22Rv1 (cell line): ENCODE measurements at regions not wholly inside any gene's neighbourhood (a gene's known extent, or its start where the extent isn't known, plus 50 kb on each side); places are given as distances from the start of the nearest gene placed in this dataset.

ENCODE experiments used
- H3K27ac ChIP-seq: fragments of 450-650 bp; 2 replicates; pipeline ENCODE4 v1.5.1; 2017
- ZFX ChIP-seq: fragments of 450-650 bp; IDR thresholded peaks from 2 replicates; pipeline ENCODE4 v1.6.1; 2017; ENCODE audit warnings: antibody characterized with exemption, borderline replicate concordance
- TF ChIP-seq, protein P1 (sequence below): fragments of 450-650 bp; IDR thresholded peaks from 2 replicates; pipeline ENCODE4 v1.5.1; 2017; ENCODE audit warnings: mild to moderate bottlenecking

DNA sequence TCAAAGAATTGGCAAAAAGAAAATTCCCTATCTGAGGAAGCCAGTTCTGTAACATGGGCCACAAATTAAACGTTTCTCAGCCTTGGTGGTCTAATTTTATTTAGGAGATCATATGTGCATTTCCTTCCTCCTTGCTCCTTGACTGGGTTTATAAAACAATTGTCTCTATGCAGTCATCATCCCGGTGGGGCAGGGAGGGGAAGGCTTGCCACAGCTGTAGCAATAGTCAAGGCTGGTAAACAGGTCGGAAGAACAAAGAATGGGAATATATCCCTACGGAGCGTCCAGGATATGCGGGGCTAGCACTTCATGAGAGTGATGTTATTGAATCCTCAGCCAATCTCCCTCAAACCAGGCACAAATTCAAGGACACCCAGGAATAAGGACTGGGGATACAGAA lies 143.8 kb downstream of the RNF152 start:
- TF ChIP-seq ZFX: no peak
- TF ChIP-seq, protein P1, sequence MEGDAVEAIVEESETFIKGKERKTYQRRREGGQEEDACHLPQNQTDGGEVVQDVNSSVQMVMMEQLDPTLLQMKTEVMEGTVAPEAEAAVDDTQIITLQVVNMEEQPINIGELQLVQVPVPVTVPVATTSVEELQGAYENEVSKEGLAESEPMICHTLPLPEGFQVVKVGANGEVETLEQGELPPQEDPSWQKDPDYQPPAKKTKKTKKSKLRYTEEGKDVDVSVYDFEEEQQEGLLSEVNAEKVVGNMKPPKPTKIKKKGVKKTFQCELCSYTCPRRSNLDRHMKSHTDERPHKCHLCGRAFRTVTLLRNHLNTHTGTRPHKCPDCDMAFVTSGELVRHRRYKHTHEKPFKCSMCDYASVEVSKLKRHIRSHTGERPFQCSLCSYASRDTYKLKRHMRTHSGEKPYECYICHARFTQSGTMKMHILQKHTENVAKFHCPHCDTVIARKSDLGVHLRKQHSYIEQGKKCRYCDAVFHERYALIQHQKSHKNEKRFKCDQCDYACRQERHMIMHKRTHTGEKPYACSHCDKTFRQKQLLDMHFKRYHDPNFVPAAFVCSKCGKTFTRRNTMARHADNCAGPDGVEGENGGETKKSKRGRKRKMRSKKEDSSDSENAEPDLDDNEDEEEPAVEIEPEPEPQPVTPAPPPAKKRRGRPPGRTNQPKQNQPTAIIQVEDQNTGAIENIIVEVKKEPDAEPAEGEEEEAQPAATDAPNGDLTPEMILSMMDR: no peak
- no peak overlapping the region for H3K27ac ChIP-seq

DNA sequence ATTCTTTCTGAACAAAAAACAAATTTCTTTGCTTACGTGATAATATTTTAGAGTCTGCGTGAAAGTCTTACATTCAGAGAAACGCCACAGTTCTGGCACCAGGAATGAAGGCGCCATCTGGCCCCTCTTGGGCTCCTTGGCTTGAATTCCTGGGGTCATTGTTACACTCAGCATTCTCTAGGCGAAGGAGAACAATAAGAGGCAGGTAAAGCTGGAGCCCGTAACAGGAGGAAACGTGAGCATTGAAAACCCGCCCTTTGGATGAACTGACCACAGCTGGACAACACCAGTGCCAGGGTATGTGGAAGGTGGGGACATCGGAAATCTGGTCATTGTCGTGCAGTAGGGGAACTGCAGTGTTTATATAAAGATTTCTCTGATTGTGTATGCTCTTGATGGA lies 144.8 kb downstream of the RNF152 start:
- no peak overlapping the region for H3K27ac ChIP-seq
- TF ChIP-seq, protein P1: no peak
- TF ChIP-seq ZFX: no peak

DNA sequence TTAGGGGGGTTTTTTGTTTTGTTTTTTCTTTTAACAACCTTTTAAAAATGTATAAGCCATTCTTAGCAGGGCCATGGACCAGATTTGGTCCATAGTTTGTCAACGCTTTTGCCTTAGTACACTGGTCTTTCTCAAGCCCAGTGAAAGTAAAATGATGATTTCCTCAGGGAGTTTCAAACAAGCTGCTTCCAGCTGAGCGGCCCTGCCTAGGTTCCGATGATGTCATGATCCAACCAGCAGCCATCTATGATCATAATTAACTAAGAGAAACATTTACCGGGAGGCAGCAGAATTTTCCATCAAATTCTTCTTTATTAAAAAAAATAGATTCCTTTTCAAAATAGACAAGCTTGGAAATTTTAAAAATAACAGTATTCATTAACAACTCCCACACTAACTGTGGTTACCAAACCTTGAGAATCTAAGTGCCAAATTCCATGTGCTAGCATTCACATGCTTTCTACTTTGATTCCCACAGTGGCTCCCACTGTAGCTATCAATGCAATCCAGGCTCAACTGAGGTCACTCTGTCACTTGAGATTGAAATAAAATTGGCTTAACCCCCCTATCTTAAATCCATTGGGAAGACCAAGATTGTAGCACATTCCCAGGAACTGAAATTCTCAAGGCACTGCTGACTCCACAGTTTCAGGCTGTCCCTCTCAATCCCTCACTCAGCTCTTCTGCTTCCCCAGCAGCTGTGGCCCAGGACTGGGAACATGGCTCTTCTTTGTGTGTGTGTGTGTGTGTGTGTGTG lies 148.9 kb downstream of the RNF152 start:
- H3K27ac ChIP-seq: no peak overlapping the region
- TF ChIP-seq, protein P1: no peak
- no peak for TF ChIP-seq ZFX

DNA sequence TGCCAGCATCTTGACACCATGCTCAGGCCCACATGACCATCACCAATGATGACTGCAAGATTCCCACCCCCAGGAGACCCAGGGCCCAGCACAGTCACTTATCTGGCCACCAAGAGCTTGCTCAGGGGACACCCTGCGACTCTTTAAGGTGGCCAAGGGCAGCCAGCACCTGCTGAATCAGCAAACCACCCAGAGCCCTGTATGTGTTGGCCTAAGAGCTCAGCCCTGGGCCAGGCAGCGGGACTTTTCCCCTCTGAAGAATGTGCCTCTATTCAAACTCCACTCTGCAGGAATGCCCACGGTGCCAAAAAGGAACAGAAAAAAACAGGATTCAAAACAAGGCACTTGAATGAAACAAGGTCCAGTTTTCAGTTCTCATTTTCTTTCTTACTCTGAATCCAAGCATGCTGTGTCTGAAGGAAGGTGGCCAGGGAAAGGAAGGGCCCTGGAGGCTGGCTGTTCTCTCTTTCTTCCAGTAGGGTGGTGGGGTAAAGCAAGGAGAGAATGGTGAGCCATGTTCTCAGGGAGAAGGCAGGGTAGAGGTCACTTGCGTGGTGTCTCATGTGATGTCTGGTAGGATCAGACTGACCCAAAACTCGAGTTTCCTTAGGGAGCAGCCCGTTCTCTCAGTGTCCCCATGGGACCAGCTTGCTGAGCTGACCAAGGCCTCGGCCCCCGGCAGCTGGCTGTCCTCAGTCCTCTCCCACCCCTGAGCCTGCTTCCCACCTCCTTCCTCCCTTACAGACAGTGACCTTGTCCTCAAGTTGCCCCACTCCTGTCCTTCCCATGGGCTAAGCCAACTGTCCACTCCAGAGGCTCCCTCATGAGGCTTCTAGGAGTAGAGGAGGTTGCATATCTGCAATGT lies 150.0 kb downstream of the RNF152 start:
- H3K27ac ChIP-seq: no peak overlapping the region
- TF ChIP-seq, protein P1: no peak
- TF ChIP-seq ZFX: no peak

DNA sequence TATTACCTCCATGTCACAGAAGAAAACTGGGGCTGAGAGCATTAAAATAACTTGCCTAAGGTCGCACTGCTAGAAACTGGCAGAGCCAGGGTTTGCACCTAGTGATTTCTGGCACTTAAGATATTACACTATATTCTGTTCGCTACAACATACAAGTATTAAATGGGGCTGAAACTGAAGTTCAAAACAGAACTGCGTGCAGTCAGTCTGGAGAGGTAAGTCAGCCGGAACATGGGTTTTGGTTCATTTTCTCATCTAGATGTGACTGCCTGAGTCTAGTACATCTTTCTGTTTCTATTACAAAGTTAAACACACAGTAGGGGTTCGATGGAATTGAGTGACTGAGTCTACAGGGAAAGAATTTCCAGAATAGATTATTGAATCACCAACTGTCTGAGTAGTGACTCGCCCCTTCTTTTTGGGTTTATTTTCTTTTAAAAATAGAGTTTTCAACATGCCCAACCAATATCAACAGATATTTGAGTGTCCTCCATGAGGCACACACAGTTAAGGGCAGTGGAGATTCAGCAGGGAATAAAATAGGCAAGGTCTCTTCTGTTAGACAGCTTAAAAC lies 150.8 kb downstream of the RNF152 start:
- no peak overlapping the region for H3K27ac ChIP-seq
- no peak for TF ChIP-seq ZFX
- TF ChIP-seq, protein P1: no peak

DNA sequence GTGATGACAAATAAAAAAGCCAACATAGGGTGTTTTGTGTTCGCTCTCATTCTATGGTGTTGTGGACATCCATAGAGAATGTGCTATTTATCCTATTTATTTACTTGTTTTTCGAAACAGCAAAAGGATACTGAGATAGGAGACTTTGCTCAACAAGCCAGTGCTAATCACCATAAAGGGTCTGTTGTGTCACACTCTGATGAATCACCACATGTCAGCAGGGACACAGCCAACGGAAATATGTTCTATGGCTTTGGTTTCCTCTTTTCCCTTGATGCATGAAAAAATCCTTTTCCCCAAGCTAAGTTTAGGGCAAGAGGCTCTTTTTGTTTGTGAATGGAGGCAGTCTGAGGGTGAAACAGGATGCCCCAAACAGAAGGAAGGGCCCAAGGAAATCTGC lies 154.3 kb downstream of the RNF152 start:
- H3K27ac ChIP-seq: no peak overlapping the region
- no peak for TF ChIP-seq ZFX
- TF ChIP-seq, protein P1: no peak
